HG02970 (cell line): ENCODE measurements at regions not wholly inside any gene's neighbourhood (a gene's known extent, or its start where the extent isn't known, plus 50 kb on each side); places are given as distances from the start of the nearest gene placed in this dataset.

Experiments used
- ATAC-seq: cut with Tn5 transposase; IDR thresholded peaks from one replicate; pipeline ENCODE4 v1.9.1; 2021; ENCODE audit warnings: mild to moderate bottlenecking, moderate library complexity, moderate number of reproducible peaks; ENCODE audit not compliant: unreplicated experiment, low FRiP score

GRCh38 chr7:42405782-42406181, 168.8 kb upstream of the GLI3 start:
- no peak for ATAC-seq

GRCh38 chr7:42403831-42404230, 166.8 kb upstream of the GLI3 start:
- ATAC-seq, result no peak

- no peak for ATAC-seq
Observed at GRCh38 chr7:42400961-42401360, 164.0 kb upstream of the GLI3 start.

GRCh38 chr7:42400211-42400772, 163.3 kb upstream of the GLI3 start:
- ATAC-seq, result no peak

GRCh38 chr7:42395607-42396006, 158.6 kb upstream of the GLI3 start:
- ATAC-seq, result no peak

- no peak for ATAC-seq
Observed at GRCh38 chr7:42392826-42393225, 155.8 kb upstream of the GLI3 start.

GRCh38 chr7:42389697-42390096, 152.7 kb upstream of the GLI3 start:
- ATAC-seq, result no peak

GRCh38 chr7:42385912-42386311, 148.9 kb upstream of the GLI3 start:
- ATAC-seq, result no peak

GRCh38 chr7:42381161-42381560, 144.2 kb upstream of the GLI3 start:
- no peak for ATAC-seq

- no peak for ATAC-seq
Observed at GRCh38 chr7:42380401-42380800, 143.4 kb upstream of the GLI3 start.

- no peak for ATAC-seq
Observed at GRCh38 chr7:42378149-42378548, 141.1 kb upstream of the GLI3 start.

- ATAC-seq, result no peak
Observed at GRCh38 chr7:42373285-42373684, 136.3 kb upstream of the GLI3 start.

GRCh38 chr7:42372479-42372878, 135.5 kb upstream of the GLI3 start:
- no peak for ATAC-seq

GRCh38 chr7:42359946-42360345, 122.9 kb upstream of the GLI3 start:
- ATAC-seq, result no peak

GRCh38 chr7:42351316-42351935, 114.4 kb upstream of the GLI3 start:
- ATAC-seq, result no peak

- ATAC-seq, result no peak
Observed at GRCh38 chr7:42350801-42351200, 113.8 kb upstream of the GLI3 start.

- no peak for ATAC-seq
Observed at GRCh38 chr7:42348631-42349030, 111.6 kb upstream of the GLI3 start.

- ATAC-seq, result no peak
Observed at GRCh38 chr7:42348071-42348470, 111.1 kb upstream of the GLI3 start.

- no peak for ATAC-seq
Observed at GRCh38 chr7:42347616-42348015, 110.6 kb upstream of the GLI3 start.

- ATAC-seq, result no peak
Observed at GRCh38 chr7:42345478-42346299, 108.7 kb upstream of the GLI3 start.

GRCh38 chr7:42344198-42344755, 107.3 kb upstream of the GLI3 start:
- ATAC-seq, result no peak
